Testis (tissue), 2 donors: ENCODE measurements at regions not wholly inside any gene's neighbourhood (a gene's known extent, or its start where the extent isn't known, plus 50 kb on each side); places are given as distances from the start of the nearest gene placed in this dataset.

Experiments used
- DNase-seq: peaks from one replicate; pipeline ENCODE4 v3.0.0-alpha.2; 2019
- H3K27ac ChIP-seq, 2 donors: fragments of 200-600 bp; sonication (generic); one replicate each; pipeline ENCODE4 v1.5.1; 2019
- H3K27me3 ChIP-seq: fragments of 200-600 bp; sonication (generic); one replicate; pipeline ENCODE4 v1.5.1; 2019
- H3K36me3 ChIP-seq: fragments of 200-600 bp; sonication (generic); one replicate; pipeline ENCODE4 v1.5.1; 2017; ENCODE audit warnings: low read depth; ENCODE audit errors: missing control alignments
- H3K4me1 ChIP-seq: fragments of 200-600 bp; sonication (generic); one replicate; pipeline ENCODE4 v1.5.1; 2019
- H3K4me3 ChIP-seq, 2 donors: fragments of 200-600 bp; sonication (generic); one replicate each; pipeline ENCODE4 v1.5.1; 2017 to 2019
- H3K9me3 ChIP-seq: fragments of 200-600 bp; sonication (generic); one replicate; pipeline ENCODE4 v1.5.1; 2017
- CTCF ChIP-seq, 3 experiments: fragments of 450-650 bp in 2 of 3; fragments of 200-600 bp in 1 of 3; sonication (generic) in 1 of 3; IDR thresholded peaks; one replicate each; pipeline ENCODE4 v1.5.1; 2016 to 2019; ENCODE audit warnings: antibody characterized with exemption in 3 of 3, mild to moderate bottlenecking in 2 of 3, moderate library complexity in 1 of 3
- POLR2A ChIP-seq: fragments of 450-650 bp; IDR thresholded peaks from one replicate; pipeline ENCODE4 v1.6.1; 2017; ENCODE audit warnings: antibody characterized with exemption, mild to moderate bottlenecking, moderate library complexity
- WGBS, 2 donors: methylation state at CpG; one replicate each; pipeline ENCODE4 v1.1.5; 2018; 5-methylcytosine and 5-hydroxymethylcytosine counted together
- intact Hi-C: fragments of 100-400 bp; cut with DNase I; formaldehyde crosslinking; loops from one replicate; pipeline ENCODE4 v1.15.1; 2023; ENCODE audit warnings: low total_unique reads

DNA sequence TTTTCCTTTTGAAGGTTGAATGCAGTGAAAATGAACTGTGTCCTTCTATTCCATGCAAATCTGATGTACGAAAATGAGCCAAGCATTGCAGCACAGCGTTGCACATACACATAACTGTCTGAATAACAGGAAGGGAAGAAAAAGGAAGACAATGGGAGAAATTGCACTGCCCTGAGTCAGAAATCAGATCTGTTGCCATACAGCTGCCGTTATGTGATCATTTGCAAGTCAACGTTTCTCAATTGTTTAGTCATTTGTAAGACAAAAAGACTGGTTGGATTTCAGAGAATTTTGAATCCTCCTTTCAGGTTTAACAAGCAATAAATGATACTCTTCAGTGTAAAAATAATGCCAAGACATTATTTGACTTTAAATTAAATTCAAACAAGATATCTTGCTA lies 284.1 kb downstream of the DSEL start:
- Histone ChIP-seq H3K27ac (no peak overlapping the region), H3K4me3 (no peak overlapping the region), H3K27me3 (no peaks in the 10 kb centered on the region), H3K9me3 (no peaks in the 10 kb centered on the region), H3K4me1 (no peaks in the 10 kb centered on the region), H3K36me3 (no peaks in the 10 kb centered on the region)
- WGBS, 2 donors = 62 to 65% methylated on average over 4 of the region's 4 CpGs
- DNase-seq = no peak
- intact Hi-C loops = no loop called here
- TF ChIP-seq CTCF (IDR thresholded peaks at IDR 0.05) = no peak
- no peak for TF ChIP-seq POLR2A

DNA sequence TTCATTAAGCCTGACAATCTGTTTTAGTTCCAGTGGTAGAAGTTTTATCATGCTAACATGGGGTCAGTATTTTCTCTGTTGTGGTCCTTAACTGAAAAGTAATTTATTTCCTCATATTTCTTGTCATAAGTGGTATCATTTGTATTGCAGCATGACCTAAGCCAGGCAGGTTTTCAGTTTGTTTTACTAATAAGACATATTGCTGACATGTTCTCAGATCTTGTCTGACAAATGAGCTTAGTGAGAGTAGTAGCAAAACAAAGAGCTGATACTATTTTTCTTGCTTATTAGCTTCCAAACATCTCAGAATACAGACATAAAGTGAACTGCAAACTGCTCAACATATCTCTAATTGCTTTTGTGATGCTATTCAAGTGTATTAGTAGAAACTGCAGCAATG lies 293.6 kb downstream of the DSEL start:
- H3K4me3 ChIP-seq = no peak overlapping the region
- DNase-seq = no peak
- no peaks in the 10 kb centered on the region for H3K9me3 ChIP-seq
- no peaks in the 10 kb centered on the region for H3K36me3 ChIP-seq
- no peaks in the 10 kb centered on the region for H3K4me1 ChIP-seq
- intact Hi-C loops = no loop called here
- TF ChIP-seq POLR2A (no peak), CTCF (IDR thresholded peaks at IDR 0.05) (no peak)
- no peak overlapping the region for H3K27ac ChIP-seq
- no peaks in the 10 kb centered on the region for H3K27me3 ChIP-seq

- Histone ChIP-seq H3K36me3 (no peaks in the 10 kb centered on the region), H3K4me1 (peaks cover 7% of the 10 kb centered on the region), H3K4me3 (no peak overlapping the region), H3K9me3 (no peaks in the 10 kb centered on the region), H3K27ac (no peak overlapping the region), H3K27me3 (no peaks in the 10 kb centered on the region)
- DNase-seq = no peak
- WGBS, 2 donors = 69 to 75% methylated on average over 5 of the region's 5 CpGs
- intact Hi-C loops = no loop called here
- TF ChIP-seq CTCF (IDR thresholded peaks at IDR 0.05) (no peak), POLR2A (no peak)
Measured at GRCh38 chr18:67219821-67220220, 296.7 kb downstream of the DSEL start.

DNA sequence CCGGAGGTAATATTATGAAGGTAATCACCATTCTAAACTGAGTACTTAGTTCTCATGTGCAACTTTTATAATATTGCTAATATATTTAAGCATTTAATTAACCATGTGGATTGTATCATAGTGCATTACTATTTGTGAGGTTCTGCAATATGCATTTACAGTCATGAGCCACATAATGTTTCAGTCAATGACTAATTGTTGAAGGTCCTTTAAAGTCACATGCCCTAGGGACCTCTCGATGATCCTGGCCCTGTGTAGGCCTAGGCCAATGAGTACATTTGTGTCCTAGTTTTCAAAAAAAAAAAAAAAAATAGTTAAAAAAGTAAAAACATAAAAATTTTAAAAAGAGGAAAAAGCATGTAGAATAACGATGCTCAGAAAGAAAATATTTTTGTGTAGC lies 298.0 kb downstream of the DSEL start:
- WGBS, 2 donors = 86 to 90% methylated on average over 3 of the region's 3 CpGs
- no peak for DNase-seq
- Histone ChIP-seq H3K9me3 (no peaks in the 10 kb centered on the region), H3K27me3 (no peaks in the 10 kb centered on the region), H3K4me3 (no peak overlapping the region), H3K4me1 (peaks cover 7% of the 10 kb centered on the region), H3K36me3 (no peaks in the 10 kb centered on the region), H3K27ac (no peak overlapping the region)
- intact Hi-C loops = no loop called here
- TF ChIP-seq POLR2A = no peak
- no peak for TF ChIP-seq CTCF (IDR thresholded peaks at IDR 0.05)

- Histone ChIP-seq H3K9me3 (no peaks in the 10 kb centered on the region), H3K36me3 (no peaks in the 10 kb centered on the region), H3K27me3 (no peaks in the 10 kb centered on the region), H3K27ac (no peak overlapping the region), H3K4me3 (no peak overlapping the region), H3K4me1 (peaks cover 7% of the 10 kb centered on the region)
- TF ChIP-seq POLR2A = no peak
- peak; percentile 78 to 89 (median 85) for TF ChIP-seq CTCF (IDR thresholded peaks at IDR 0.05)
- peak; percentile 80 for DNase-seq
- intact Hi-C loops = no loop called here
- 4% methylated on average over 7 of the region's 7 CpGs for WGBS, 2 donors
Measured at GRCh38 chr18:67217551-67218166, 298.9 kb downstream of the DSEL start.
